ENCODE measurements at regions not wholly inside any gene's neighbourhood (a gene's known extent, or its start where the extent isn't known, plus 50 kb on each side); places are given as distances from the start of the nearest gene placed in this dataset.
"Not testable (repeated sequence)": the region's sequence is repeated elsewhere in the genome, so short reads cannot be mapped to it uniquely, and the experiment has no call there.

- no peak for DNase-seq
Measured at GRCh38 chr1:30476911-30477459, 246.4 kb downstream of the MATN1 start.

DNA sequence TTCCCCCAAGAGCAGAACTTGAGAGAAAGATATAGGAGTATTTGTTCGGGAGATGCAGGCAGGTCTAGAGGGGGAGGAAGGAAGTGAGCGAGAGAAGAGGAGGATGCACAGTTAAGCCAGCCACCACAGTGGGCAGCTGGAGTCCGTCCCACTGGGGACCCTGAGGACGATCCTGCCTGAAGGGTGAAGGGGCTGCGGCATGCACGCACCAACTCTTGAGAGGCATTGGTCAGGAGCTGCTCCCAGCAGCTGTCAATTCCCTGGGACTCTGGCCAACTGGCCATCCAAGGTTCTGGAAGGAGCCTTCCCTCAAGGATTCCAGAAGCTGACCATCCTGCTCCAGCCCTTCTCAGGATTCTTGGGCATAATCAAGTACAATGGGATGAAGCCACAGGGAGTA is 246.9 kb downstream of the MATN1 start:
- no peak for DNase-seq

GRCh38 chr1:30475966-30476365 is 247.4 kb downstream of the MATN1 start:
- DNase-seq, result no peak

- no peak for DNase-seq
Measured at GRCh38 chr1:30475201-30475600, 248.2 kb downstream of the MATN1 start.

DNA sequence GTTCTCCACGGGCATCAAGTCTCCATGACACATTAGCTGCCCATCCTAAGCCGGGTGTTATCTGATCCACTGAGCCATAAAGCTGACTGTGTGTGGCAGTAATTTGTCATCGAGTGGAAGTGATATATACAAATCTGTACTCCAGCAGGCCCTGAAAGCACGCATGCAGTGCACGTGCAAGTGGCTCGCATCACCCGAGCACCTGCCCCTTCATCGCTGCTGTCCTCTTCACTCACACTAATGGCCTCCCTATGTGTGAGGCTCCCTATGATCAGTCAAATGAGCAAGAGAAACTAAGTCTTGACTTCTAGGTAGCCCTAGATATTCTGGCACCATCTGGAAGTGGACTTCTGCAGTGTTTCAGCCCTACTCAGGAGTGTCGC is 248.6 kb downstream of the MATN1 start:
- no peak for DNase-seq

DNA sequence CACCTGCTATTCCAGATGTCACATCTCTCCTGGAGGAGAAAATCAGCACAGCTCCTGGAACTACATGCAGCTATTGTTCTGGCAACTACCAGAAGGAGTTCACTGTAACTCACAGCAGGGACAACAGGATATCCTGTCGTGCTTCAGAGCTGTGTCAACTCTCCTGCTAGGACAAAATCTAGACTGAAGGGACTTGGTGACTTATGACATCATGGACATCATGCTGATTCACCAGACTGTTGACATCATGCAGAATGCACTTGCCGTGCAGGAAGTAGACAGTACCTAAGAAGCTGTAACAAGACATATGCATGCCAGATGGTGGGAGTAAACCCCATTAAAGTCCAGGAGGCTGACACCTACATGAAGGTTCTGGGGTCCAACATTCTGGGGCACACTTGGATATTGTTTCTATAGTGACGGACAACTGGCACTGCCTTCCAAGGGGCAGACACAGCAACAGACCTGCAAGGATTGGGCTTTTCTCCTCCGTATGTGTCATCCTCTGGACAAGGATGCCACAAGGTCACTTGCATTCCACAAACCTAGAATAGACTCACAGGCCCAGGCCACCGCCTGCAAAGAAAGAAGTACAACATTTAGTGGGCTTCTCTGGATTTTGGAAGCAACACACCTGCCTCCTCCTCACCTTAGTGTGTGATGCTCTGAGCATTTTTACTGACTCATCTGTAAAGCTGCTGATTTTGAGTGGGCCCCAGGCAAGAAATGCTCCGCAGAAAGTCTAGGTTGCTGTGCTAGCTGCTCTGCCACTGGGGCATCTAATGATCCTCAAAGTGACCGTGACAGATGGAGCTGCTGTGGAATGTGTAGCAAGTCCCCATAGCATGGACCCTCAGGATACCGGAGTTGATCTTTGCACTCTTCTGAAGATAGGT is 249.2 kb downstream of the MATN1 start:
- DNase-seq, result no peak

DNA sequence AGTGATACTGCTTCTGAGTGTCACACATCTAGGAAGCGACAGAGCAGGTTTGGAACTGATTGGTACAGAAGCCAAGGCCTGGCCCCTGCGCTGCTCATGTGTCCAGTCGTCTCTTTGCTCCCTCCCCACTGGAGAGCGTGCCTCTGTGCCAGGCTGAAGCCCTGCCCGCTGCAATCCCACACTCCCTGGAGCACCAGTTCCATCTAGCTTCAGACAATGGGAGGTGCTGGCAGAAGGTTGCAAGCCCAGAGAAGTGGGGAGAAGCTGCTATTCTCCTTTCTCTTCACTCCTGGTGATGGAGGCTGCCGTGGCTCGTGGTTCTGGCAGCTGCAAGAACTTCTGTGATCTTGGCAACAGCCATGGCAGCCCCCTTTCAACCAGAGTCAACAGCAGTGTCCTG is 250.9 kb downstream of the MATN1 start:
- no peak for DNase-seq

GRCh38 chr1:30472009-30472408 is 251.4 kb downstream of the MATN1 start:
- DNase-seq, result no peak

DNA sequence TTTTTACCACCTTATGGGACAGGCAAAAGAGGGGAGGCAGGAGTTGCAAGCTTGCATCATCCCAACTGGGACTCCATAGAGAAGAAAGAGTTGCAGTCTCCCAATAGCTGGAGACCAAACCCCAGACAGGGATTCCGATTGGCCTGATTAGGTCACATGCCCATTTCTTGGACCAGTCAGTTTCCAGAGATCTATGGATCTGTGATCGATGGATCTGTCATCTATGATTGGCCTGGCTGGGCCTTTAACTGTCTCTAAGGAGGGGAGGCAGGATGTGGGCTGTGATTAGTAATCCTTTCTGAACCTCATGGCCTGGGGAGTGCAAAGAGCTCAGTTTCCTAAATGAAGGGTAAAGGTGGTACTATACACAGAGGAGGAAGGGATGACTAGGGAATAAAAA is 252.1 kb downstream of the MATN1 start:
- DNase-seq, result no peak

GRCh38 chr1:30469426-30469825 is 254.0 kb downstream of the MATN1 start:
- DNase-seq, result no peak

- no peak for DNase-seq
Measured at GRCh38 chr1:30467101-30467500, 256.3 kb downstream of the MATN1 start.

GRCh38 chr1:30466610-30467009 is 256.8 kb downstream of the MATN1 start:
- DNase-seq, result no peak

- DNase-seq, result no peak
Measured at GRCh38 chr1:30466026-30466425, 257.4 kb downstream of the MATN1 start.

DNA sequence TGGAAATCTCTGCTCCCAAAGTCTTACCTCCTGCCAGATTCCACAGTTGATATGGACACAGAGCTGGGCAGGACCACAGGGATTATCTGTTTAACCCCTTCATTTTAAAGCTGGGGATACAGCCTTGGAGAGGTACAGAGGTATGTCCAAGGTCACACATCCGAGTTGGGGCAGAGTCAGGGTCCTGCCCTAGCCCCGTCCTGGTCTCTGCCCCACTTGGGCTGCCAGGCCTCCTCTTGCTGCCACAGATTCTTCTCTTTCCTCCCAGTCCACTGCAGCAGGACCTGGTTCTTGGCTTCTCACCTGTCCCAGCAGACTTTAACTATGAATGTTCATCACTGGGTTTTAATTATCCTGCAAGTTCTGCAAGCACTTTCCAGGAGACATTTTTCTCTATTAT is 258.3 kb downstream of the MATN1 start:
- DNase-seq, result no peak

GRCh38 chr1:30464187-30464617 is 259.2 kb downstream of the MATN1 start:
- DNase-seq, result no peak

GRCh38 chr1:30462826-30463425 is 260.5 kb downstream of the MATN1 start:
- DNase-seq, result no peak

- DNase-seq, result no peak
Measured at GRCh38 chr1:30462166-30462565, 261.2 kb downstream of the MATN1 start.

DNA sequence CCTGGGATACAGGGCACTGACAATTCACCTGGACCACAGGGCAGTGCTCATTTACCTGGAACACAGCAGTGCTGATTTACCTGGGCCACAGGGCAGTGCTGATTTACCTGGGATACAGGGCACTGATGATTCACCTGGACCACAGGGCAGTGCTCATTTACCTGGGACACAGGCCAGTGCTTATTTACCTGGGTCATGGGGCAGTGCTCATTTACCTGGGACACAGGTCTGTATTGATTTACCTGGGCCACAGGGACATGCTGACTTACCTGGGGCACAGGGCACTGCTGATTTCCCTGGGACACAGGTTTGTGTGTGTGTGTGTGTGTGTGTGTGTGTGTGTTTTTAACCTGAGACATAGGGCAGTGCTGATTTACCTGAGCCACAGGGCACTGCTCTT is 261.7 kb downstream of the MATN1 start:
- no peak for DNase-seq

GRCh38 chr1:30460661-30461060 is 262.7 kb downstream of the MATN1 start:
- DNase-seq, result no peak

DNA sequence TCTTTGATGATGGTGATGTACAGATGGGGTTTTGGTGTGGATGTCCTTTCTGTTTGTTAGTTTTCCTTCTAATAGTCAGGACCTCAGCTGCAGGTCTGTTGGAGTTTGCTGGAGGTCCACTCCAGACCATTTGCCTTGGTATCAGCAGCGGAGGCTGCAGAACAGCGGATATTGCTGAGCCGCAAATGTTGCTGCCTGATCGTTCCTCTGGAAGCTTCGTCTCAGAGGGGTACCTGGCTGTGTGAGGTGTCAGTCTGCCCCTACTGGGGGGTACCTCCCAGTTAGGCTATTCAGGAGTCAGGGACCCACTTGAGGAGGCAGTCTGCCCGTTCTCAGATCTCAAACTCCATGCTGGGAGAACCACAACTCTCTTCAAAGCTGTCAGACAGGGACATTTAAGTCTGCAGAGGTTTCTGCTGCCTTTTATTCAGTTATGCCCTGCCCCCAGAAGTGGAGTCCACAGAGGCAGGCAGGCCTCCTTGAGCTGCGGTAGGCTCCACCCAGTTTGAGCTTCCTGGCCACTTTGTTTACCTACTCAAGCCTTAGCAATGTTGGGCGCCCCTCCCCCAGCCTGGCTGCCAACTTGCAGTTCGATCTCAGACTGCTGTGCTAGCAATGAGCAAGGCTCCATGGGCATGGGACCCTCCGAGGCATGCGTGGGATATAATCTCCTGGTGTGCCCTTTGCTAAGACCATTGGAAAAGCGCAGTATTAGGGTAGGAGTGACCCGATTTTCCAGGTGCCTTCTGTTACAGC is 264.5 kb downstream of the MATN1 start:
- DNase-seq, result not testable (repeated sequence)

- DNase-seq, result no peak
Measured at GRCh38 chr1:30452925-30453324, 270.5 kb downstream of the MATN1 start.

- DNase-seq, result no peak
Measured at GRCh38 chr1:30452170-30452569, 271.2 kb downstream of the MATN1 start.

- no peak for DNase-seq
Measured at GRCh38 chr1:30451532-30452125, 271.8 kb downstream of the MATN1 start.
